Nephron progenitor cell (in vitro differentiated cells): ENCODE measurements at regions not wholly inside any gene's neighbourhood (a gene's known extent, or its start where the extent isn't known, plus 50 kb on each side); places are given as distances from the start of the nearest gene placed in this dataset.
A peak's percentile ranks its signal among the peaks of the same experiment; 100 is the strongest.
"Not testable (repeated sequence)": the region's sequence is repeated elsewhere in the genome, so short reads cannot be mapped to it uniquely, and the experiment has no call there.

Source experiments
- DNase-seq: peaks from one replicate; pipeline ENCODE4 v3.0.0; 2021
- H3K27ac Mint-ChIP-seq: 2 replicates; pipeline ENCODE4 v1.8.0; 2021; ENCODE audit warnings: mild to moderate bottlenecking, moderate library complexity, mixed read lengths
- H3K27me3 Mint-ChIP-seq: 2 replicates; pipeline ENCODE4 v1.8.0; 2021; ENCODE audit warnings: mild to moderate bottlenecking, low read depth, mixed read lengths; ENCODE audit not compliant: poor library complexity
- H3K36me3 Mint-ChIP-seq: 2 replicates; pipeline ENCODE4 v1.8.0; 2021; ENCODE audit warnings: low read depth, mixed read lengths
- H3K4me1 Mint-ChIP-seq: 2 replicates; pipeline ENCODE4 v1.8.0; 2021; ENCODE audit warnings: mixed read lengths
- H3K4me3 Mint-ChIP-seq: 2 replicates; pipeline ENCODE4 v1.8.0; 2021; ENCODE audit warnings: mild to moderate bottlenecking, moderate library complexity, mixed read lengths
- H3K9me3 Mint-ChIP-seq: 2 replicates; pipeline ENCODE4 v1.8.0; 2021; ENCODE audit warnings: mild to moderate bottlenecking, moderate library complexity, mixed read lengths
- CTCF ChIP-seq: fragments of 200-600 bp; sonication (generic); IDR thresholded peaks from 2 replicates; pipeline ENCODE4 v1.5.0; 2021; ENCODE audit warnings: antibody characterized with exemption

- H3K9me3 Mint-ChIP-seq = no peaks in the 10 kb centered on the region
- H3K4me3 Mint-ChIP-seq = no peak overlapping the region
- no peaks in the 10 kb centered on the region for H3K36me3 Mint-ChIP-seq
- H3K27me3 Mint-ChIP-seq = peaks cover 35% of the 10 kb centered on the region
- no peak for TF ChIP-seq CTCF
- no peak overlapping the region for H3K27ac Mint-ChIP-seq
- no peak for DNase-seq
- peaks cover 20% of the 10 kb centered on the region for H3K4me1 Mint-ChIP-seq
Observed at GRCh38 chr13:44651724-44652123, 75.6 kb upstream of the TSC22D1 start.

DNA sequence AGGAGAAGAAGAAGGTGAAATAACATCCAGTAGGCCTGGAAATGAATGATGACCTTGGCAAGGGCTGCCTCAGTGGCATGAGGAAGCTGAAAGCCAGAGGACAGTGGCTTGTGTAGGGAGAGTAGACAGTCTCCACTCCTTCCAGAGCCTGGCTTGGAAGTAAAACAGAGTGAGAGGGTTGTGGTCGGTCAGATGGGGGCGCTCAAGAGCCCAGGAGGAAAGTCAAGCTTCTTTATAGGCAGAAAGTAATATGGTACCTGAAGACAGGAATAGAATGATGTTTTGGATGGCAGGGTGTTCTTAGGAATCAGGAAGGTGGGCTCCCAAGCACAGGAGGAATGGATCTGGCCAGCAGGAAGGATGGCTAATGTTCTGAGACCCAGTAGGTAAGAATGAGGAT lies 75.1 kb upstream of the TSC22D1 start:
- DNase-seq = no peak
- TF ChIP-seq CTCF = no peak
- no peaks in the 10 kb centered on the region for H3K36me3 Mint-ChIP-seq
- H3K4me3 Mint-ChIP-seq = no peak overlapping the region
- peaks cover 35% of the 10 kb centered on the region for H3K27me3 Mint-ChIP-seq
- no peaks in the 10 kb centered on the region for H3K9me3 Mint-ChIP-seq
- no peak overlapping the region for H3K27ac Mint-ChIP-seq
- H3K4me1 Mint-ChIP-seq = peaks cover 20% of the 10 kb centered on the region

DNA sequence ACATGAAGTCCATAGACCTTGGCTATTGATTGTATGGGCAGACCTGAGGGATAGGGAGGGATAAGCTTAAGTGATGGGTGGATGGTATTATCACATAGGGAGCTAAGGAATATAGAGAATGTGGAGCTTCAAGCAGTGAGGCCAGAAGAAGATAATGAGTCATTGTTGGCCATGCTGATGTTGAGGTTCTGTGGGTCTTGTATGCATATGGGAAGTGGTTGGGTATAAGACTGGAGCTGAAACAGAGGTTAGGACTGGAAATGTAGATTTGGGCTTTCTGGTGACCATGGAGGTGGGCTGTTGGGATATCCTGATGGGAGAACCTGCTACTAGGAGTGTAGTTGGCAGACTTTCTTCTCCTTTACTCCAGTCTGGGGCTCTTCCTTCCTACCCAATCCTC lies 73.7 kb upstream of the TSC22D1 start:
- TF ChIP-seq CTCF = no peak

DNA sequence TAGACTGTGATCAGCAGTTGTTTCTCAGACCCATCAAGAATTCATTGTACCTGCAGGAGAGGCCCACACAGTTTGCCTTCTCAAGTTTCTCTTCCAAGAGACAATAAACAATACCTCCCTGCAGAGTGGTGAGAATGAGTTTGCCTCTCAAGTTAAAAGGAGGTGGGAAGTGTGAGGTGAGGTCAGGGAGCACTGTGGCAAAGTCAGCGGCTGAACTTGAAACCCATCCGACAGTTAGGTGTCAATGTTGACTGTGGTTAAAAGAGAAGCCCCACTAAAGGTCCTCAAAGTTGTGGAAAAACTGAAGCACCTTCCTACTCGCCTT lies 72.9 kb upstream of the TSC22D1 start:
- H3K27ac Mint-ChIP-seq = no peak overlapping the region
- H3K4me3 Mint-ChIP-seq = no peak overlapping the region
- H3K27me3 Mint-ChIP-seq = peaks cover 29% of the 10 kb centered on the region
- no peak for TF ChIP-seq CTCF
- no peaks in the 10 kb centered on the region for H3K36me3 Mint-ChIP-seq
- DNase-seq = peak; percentile 11
- no peaks in the 10 kb centered on the region for H3K9me3 Mint-ChIP-seq
- H3K4me1 Mint-ChIP-seq = peaks cover 20% of the 10 kb centered on the region

More for the DNA sequence above, 73.7 kb upstream of the TSC22D1 start:
- H3K27me3 Mint-ChIP-seq = peaks cover 31% of the 10 kb centered on the region
- no peak overlapping the region for H3K27ac Mint-ChIP-seq
- no peak for DNase-seq
- H3K4me3 Mint-ChIP-seq = no peak overlapping the region
- no peaks in the 10 kb centered on the region for H3K9me3 Mint-ChIP-seq
- no peaks in the 10 kb centered on the region for H3K36me3 Mint-ChIP-seq
- H3K4me1 Mint-ChIP-seq = peaks cover 20% of the 10 kb centered on the region

GRCh38 chr13:44648392-44649103 lies 72.4 kb upstream of the TSC22D1 start:
- no peak for DNase-seq
- H3K36me3 Mint-ChIP-seq = no peaks in the 10 kb centered on the region

DNA sequence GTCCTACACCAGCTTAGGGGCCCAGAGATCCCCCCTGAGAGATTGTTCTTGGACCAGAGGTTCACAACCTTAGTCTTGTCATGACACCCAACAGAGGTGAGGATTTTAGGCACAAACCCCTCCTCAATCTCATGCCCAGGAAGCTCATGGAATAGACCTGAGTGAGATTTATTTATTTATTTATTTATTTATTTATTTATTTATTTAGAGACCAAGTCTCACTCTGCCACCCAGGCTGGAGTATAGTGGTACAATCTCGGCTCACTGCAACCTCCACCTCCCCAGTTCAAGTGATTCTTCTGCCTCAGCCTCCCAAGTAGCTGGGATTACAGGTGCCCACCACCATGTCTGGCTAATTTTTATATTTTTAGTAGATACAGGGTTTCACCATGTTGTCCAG lies 71.4 kb upstream of the TSC22D1 start:
- Mint-ChIP-seq H3K27me3 (peaks cover 23% of the 10 kb centered on the region), H3K4me1 (peaks cover 20% of the 10 kb centered on the region)
- H3K36me3 Mint-ChIP-seq, H3K4me3 Mint-ChIP-seq, H3K27ac Mint-ChIP-seq, H3K9me3 Mint-ChIP-seq, DNase-seq: not testable (repeated sequence)

More at GRCh38 chr13:44648392-44649103, 72.4 kb upstream of the TSC22D1 start:
- no peak overlapping the region for H3K4me3 Mint-ChIP-seq
- TF ChIP-seq CTCF = peak; percentile 52
- H3K9me3 Mint-ChIP-seq = no peaks in the 10 kb centered on the region
- H3K27me3 Mint-ChIP-seq = peaks cover 28% of the 10 kb centered on the region
- H3K27ac Mint-ChIP-seq = no peak overlapping the region
- peaks cover 20% of the 10 kb centered on the region for H3K4me1 Mint-ChIP-seq
